Left colon (tissue), 2 donors: ENCODE measurements at regions not wholly inside any gene's neighbourhood (a gene's known extent, or its start where the extent isn't known, plus 50 kb on each side); places are given as distances from the start of the nearest gene placed in this dataset.

Experiments used
- ATAC-seq: fragments of 200-7000 bp; cut with Tn5 transposase; one replicate; pipeline ENCODE4 v1.9.1; 2020; ENCODE audit warnings: mild to moderate bottlenecking, moderate library complexity
- DNase-seq, 2 donors: peaks; one replicate each; pipeline ENCODE4 v3.0.0-alpha.2; 2020
- intact Hi-C, 2 donors: fragments of 100-400 bp; cut with DNase I in 1 of 2; cut with micrococcal nuclease in 1 of 2; formaldehyde crosslinking; loops; one replicate each; pipeline versions ENCODE4 v1.11.2 to v1.14.0; 2022; cut with DNase I, micrococcal nuclease
- donor health status: DM: no; HTN: no; CAD: no.
- donor health status: DM: yes; HTN: yes; CAD: no.

GRCh38 chr2:2448178-2448577 is 117.1 kb upstream of the MYT1L start:
- intact Hi-C loops = no loop called here
- ATAC-seq (no peak), DNase-seq (no peak)

- ATAC-seq (no peak), DNase-seq (no peak)
Measured at GRCh38 chr2:2422621-2423020, 91.5 kb upstream of the MYT1L start.

GRCh38 chr2:2413525-2413924 is 82.5 kb upstream of the MYT1L start:
- ATAC-seq (no peak), DNase-seq (no peak)
- intact Hi-C loops = no loop called here

More at GRCh38 chr2:2422621-2423020, 91.5 kb upstream of the MYT1L start:
- intact Hi-C loops = no loop called here

- intact Hi-C loops = no loop called here
- ATAC-seq (no peak), DNase-seq (no peak)
Measured at GRCh38 chr2:2410987-2411386, 79.9 kb upstream of the MYT1L start.

- intact Hi-C loops = no loop called here
- DNase-seq (no peak), ATAC-seq (no peak)
Measured at GRCh38 chr2:2409481-2409880, 78.4 kb upstream of the MYT1L start.

- no peak for ATAC-seq
- no peak for DNase-seq
- intact Hi-C loops = no loop called here
Measured at GRCh38 chr2:2405780-2406179, 74.7 kb upstream of the MYT1L start.

- no peak for ATAC-seq
- DNase-seq = no peak
- intact Hi-C loops = no loop called here
Measured at GRCh38 chr2:2400286-2401038, 69.4 kb upstream of the MYT1L start.

- intact Hi-C loops = no loop called here
- no peak for DNase-seq
- no peak for ATAC-seq
Measured at GRCh38 chr2:2399396-2399795, 68.3 kb upstream of the MYT1L start.

GRCh38 chr2:2392332-2392731 is 61.3 kb upstream of the MYT1L start:
- intact Hi-C loops = no loop called here
- DNase-seq = no peak
- ATAC-seq = no peak

GRCh38 chr2:2389215-2389614 is 58.1 kb upstream of the MYT1L start:
- no peak for ATAC-seq
- DNase-seq = no peak
- intact Hi-C loops = no loop called here
